ENCODE measurements at regions not wholly inside any gene's neighbourhood (a gene's known extent, or its start where the extent isn't known, plus 50 kb on each side); places are given as distances from the start of the nearest gene placed in this dataset.
"Not testable (repeated sequence)": the region's sequence is repeated elsewhere in the genome, so short reads cannot be mapped to it uniquely, and the experiment has no call there.

GRCh38 chr1:166690596-166690995, 148.7 kb upstream of the POGK start:
- not testable (repeated sequence) for TF ChIP-seq POLR2A (IDR thresholded peaks at IDR 0.05); CTCF (IDR thresholded peaks at IDR 0.05 in 4 of 5, conservative IDR thresholded peaks at IDR 0.05 in 1 of 5)

All from gastrocnemius medialis (tissue), 4 donors.